Cardiac fibroblast (primary cell): ENCODE measurements at regions not wholly inside any gene's neighbourhood (a gene's known extent, or its start where the extent isn't known, plus 50 kb on each side); places are given as distances from the start of the nearest gene placed in this dataset.

Experiments
- DNase-seq, 2 donors: peaks; one replicate each; pipeline versions ENCODE4 v3.0.0 to v3.0.0-alpha.2; 2010; ENCODE audit warnings: low read depth in 2 of 2
- H3K4me3 ChIP-seq, 2 donors: replicated peaks in 1 of 2; 1 replicate in 1 of 2; 2 replicates in 1 of 2; pipeline ENCODE4 v1.5.1; 2011; ENCODE audit warnings: low read depth in 2 of 2, low read length in 2 of 2, mild to moderate bottlenecking in 2 of 2, moderate library complexity in 1 of 2
- TF ChIP-seq, protein P1 (sequence below): IDR thresholded peaks from one replicate; pipeline ENCODE4 v1.5.1; 2011; ENCODE audit warnings: low read depth, mild to moderate bottlenecking, low read length, inconsistent platforms

- TF ChIP-seq, protein P1, sequence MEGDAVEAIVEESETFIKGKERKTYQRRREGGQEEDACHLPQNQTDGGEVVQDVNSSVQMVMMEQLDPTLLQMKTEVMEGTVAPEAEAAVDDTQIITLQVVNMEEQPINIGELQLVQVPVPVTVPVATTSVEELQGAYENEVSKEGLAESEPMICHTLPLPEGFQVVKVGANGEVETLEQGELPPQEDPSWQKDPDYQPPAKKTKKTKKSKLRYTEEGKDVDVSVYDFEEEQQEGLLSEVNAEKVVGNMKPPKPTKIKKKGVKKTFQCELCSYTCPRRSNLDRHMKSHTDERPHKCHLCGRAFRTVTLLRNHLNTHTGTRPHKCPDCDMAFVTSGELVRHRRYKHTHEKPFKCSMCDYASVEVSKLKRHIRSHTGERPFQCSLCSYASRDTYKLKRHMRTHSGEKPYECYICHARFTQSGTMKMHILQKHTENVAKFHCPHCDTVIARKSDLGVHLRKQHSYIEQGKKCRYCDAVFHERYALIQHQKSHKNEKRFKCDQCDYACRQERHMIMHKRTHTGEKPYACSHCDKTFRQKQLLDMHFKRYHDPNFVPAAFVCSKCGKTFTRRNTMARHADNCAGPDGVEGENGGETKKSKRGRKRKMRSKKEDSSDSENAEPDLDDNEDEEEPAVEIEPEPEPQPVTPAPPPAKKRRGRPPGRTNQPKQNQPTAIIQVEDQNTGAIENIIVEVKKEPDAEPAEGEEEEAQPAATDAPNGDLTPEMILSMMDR: no peak
- peak; percentile 13 to 72 for DNase-seq
- no peak overlapping the region for H3K4me3 ChIP-seq
Observed at GRCh38 chr3:21835264-21835663, 84.3 kb upstream of the ZNF385D start.

GRCh38 chr3:21836227-21836626 is 85.2 kb upstream of the ZNF385D start:
- TF ChIP-seq, protein P1: no peak
- H3K4me3 ChIP-seq: no peak overlapping the region
- no peak for DNase-seq

DNA sequence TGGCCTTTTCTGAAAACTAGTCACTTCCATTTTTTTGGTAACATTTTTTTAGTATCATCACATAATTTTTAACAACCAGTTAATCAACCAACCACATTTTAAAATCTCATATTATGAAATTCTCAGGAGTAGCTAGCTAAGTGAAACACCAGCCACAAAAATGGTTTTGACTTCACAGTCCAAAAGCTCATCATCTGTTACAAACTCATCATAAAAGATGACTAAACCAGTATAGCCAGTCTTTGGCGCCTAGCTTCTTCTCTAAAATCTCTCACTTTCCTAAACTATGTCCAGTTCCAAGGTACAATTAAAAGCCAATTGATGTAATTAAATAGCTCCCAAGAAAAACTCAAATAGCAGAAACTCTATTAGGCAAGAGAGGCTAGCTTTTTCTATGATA is 88.2 kb upstream of the ZNF385D start:
- no peak for DNase-seq
- H3K4me3 ChIP-seq: no peak overlapping the region
- TF ChIP-seq, protein P1: no peak

GRCh38 chr3:21839592-21839991 is 88.6 kb upstream of the ZNF385D start:
- peak; percentile 90 to 95 for DNase-seq
- TF ChIP-seq, protein P1: peak; percentile 60
- no peak overlapping the region for H3K4me3 ChIP-seq

GRCh38 chr3:21847005-21847404 is 96.0 kb upstream of the ZNF385D start:
- TF ChIP-seq, protein P1: no peak
- DNase-seq: peak; percentile 10 to 34
- H3K4me3 ChIP-seq: no peak overlapping the region

GRCh38 chr3:21859124-21860081 is 108.4 kb upstream of the ZNF385D start:
- TF ChIP-seq, protein P1: no peak
- no peak for DNase-seq
- no peak overlapping the region for H3K4me3 ChIP-seq
